GM23338 (cell line): ENCODE measurements at regions not wholly inside any gene's neighbourhood (a gene's known extent, or its start where the extent isn't known, plus 50 kb on each side); places are given as distances from the start of the nearest gene placed in this dataset.

ENCODE experiments used
- ATAC-seq: fragments of 200-7000 bp; cut with Tn5 transposase; 3 replicates; pipeline ENCODE4 v1.9.1; 2020
- DNase-seq: peaks from one replicate; pipeline ENCODE4 v3.0.0-alpha.2; 2015; ENCODE audit warnings: low spot score
- H2AFZ ChIP-seq: fragments of 200-600 bp; sonication (generic); 2 replicates; pipeline ENCODE4 v1.8.0; 2016; ENCODE audit warnings: antibody characterized with exemption, mild to moderate bottlenecking, moderate library complexity
- H3F3A ChIP-seq: fragments of 200-600 bp; sonication (generic); replicated peaks from 2 replicates; pipeline ENCODE4 v1.8.0; 2017; ENCODE audit warnings: antibody characterized with exemption, mixed run types, low read depth
- H3K27ac ChIP-seq: fragments of 200-600 bp; sonication (generic); 2 replicates; pipeline ENCODE4 v1.6.1; 2016; ENCODE audit warnings: low read depth
- H3K27me3 ChIP-seq: fragments of 200-600 bp; sonication (generic); 2 replicates; pipeline ENCODE4 v1.8.0; 2016; ENCODE audit warnings: mild to moderate bottlenecking, mixed run types, moderate library complexity; ENCODE audit not compliant: insufficient read depth
- H3K36me3 ChIP-seq: fragments of 200-600 bp; sonication (generic); 2 replicates; pipeline ENCODE4 v1.8.0; 2016; ENCODE audit warnings: mild to moderate bottlenecking; ENCODE audit not compliant: insufficient read depth
- H3K4me1 ChIP-seq: fragments of 200-600 bp; sonication (generic); 2 replicates; pipeline ENCODE4 v1.8.0; 2016; ENCODE audit warnings: mild to moderate bottlenecking, moderate library complexity; ENCODE audit not compliant: insufficient read depth
- H3K4me2 ChIP-seq: fragments of 200-600 bp; sonication (generic); 2 replicates; pipeline ENCODE4 v1.7.1; 2017; ENCODE audit warnings: mixed run types
- H3K4me3 ChIP-seq: fragments of 200-600 bp; sonication (generic); 2 replicates; pipeline ENCODE4 v1.6.1; 2016; ENCODE audit warnings: mixed run types
- H3K79me2 ChIP-seq: fragments of 200-600 bp; sonication (generic); replicated peaks from 2 replicates; pipeline ENCODE4 v1.8.0; 2017; ENCODE audit warnings: mild to moderate bottlenecking; ENCODE audit not compliant: insufficient read depth
- H3K9me2 ChIP-seq: fragments of 200-600 bp; sonication (generic); 2 replicates; pipeline ENCODE4 v1.8.0; 2017; ENCODE audit not compliant: insufficient read depth
- H4K20me1 ChIP-seq: fragments of 200-600 bp; sonication (generic); replicated peaks from 2 replicates; pipeline ENCODE4 v1.8.0; 2017; ENCODE audit warnings: mild to moderate bottlenecking; ENCODE audit not compliant: insufficient read depth
- H3K27ac Mint-ChIP-seq: 2 replicates; pipeline ENCODE4 v1.8.0; 2020; ENCODE audit warnings: inconsistent platforms, mild to moderate bottlenecking, moderate library complexity, mixed read lengths
- H3K27me3 Mint-ChIP-seq: 3 replicates; pipeline ENCODE4 v1.8.0; 2022; ENCODE audit warnings: low read depth, mild to moderate bottlenecking, moderate library complexity, mixed read lengths, inconsistent platforms; ENCODE audit not compliant: insufficient read depth, poor library complexity
- H3K36me3 Mint-ChIP-seq: 3 replicates; pipeline ENCODE4 v1.8.0; 2021; ENCODE audit warnings: low read depth, mild to moderate bottlenecking, inconsistent platforms, moderate library complexity, mixed read lengths
- H3K4me1 Mint-ChIP-seq: 3 replicates; pipeline ENCODE4 v1.8.0; 2020; ENCODE audit warnings: mild to moderate bottlenecking, inconsistent platforms, mixed read lengths
- H3K4me3 Mint-ChIP-seq: 3 replicates; pipeline ENCODE4 v1.8.0; 2021; ENCODE audit warnings: moderate library complexity, mild to moderate bottlenecking, inconsistent platforms, mixed read lengths
- H3K9me3 Mint-ChIP-seq: 3 replicates; pipeline ENCODE4 v1.8.0; 2020; ENCODE audit warnings: moderate library complexity, mild to moderate bottlenecking, inconsistent platforms, mixed read lengths
- EZH2 ChIP-seq: fragments of 200-600 bp; sonication (generic); IDR thresholded peaks from one replicate; pipeline ENCODE4 v1.8.0; 2017; ENCODE audit warnings: antibody characterized with exemption, mild to moderate bottlenecking, low read depth; ENCODE audit not compliant: unreplicated experiment
- EZH2phosphoT487 ChIP-seq: fragments of 200-600 bp; sonication (generic); IDR thresholded peaks from one replicate; pipeline ENCODE4 v1.8.1; 2018; ENCODE audit warnings: antibody characterized with exemption; ENCODE audit not compliant: unreplicated experiment
- JUNB ChIP-seq: IDR thresholded peaks from one replicate; pipeline ENCODE4 v1.6.1; 2016; ENCODE audit warnings: antibody characterized with exemption; ENCODE audit not compliant: unreplicated experiment
- NANOG ChIP-seq: IDR thresholded peaks from 2 replicates; pipeline ENCODE4 v1.6.1; 2016; ENCODE audit warnings: antibody characterized with exemption, borderline replicate concordance
- POLR2AphosphoS5 ChIP-seq: IDR thresholded peaks from 2 replicates; pipeline ENCODE4 v1.6.1; 2016; ENCODE audit warnings: antibody characterized with exemption, low read depth
- STAT1 ChIP-seq: IDR thresholded peaks from one replicate; pipeline ENCODE4 v1.6.1; 2016; ENCODE audit warnings: antibody characterized with exemption; ENCODE audit not compliant: unreplicated experiment
- ZNF114 ChIP-seq: fragments of 250-450 bp; sonication (Bioruptor Pico); IDR thresholded peaks from 2 replicates; pipeline ENCODE4 v1.5.0; 2020; ENCODE audit warnings: mild to moderate bottlenecking, moderate library complexity
- TF ChIP-seq, protein P1 (sequence below): IDR thresholded peaks from 2 replicates; pipeline ENCODE4 v1.6.1; 2016; ENCODE audit warnings: antibody characterized with exemption
- TF ChIP-seq, protein P2 (sequence below): IDR thresholded peaks from one replicate; pipeline ENCODE4 v1.6.1; 2018; ENCODE audit warnings: antibody characterized with exemption; ENCODE audit not compliant: unreplicated experiment
- TF ChIP-seq, protein P3 (sequence below), 2 experiments: fragments of 200-600 bp in 1 of 2; sonication (generic) in 1 of 2; conservative IDR thresholded peaks; 2 replicates each; pipeline versions ENCODE4 v1.5.1 to v1.6.1; 2016 to 2017; ENCODE audit warnings: antibody characterized with exemption in 2 of 2, low read depth in 2 of 2, mild to moderate bottlenecking in 2 of 2, moderate library complexity in 1 of 2
- TF ChIP-seq, protein P4 (sequence below): fragments of 250-450 bp; sonication (Bioruptor Pico); IDR thresholded peaks from 2 replicates; pipeline ENCODE4 v1.5.0; 2020; ENCODE audit warnings: mild to moderate bottlenecking, moderate library complexity

DNA sequence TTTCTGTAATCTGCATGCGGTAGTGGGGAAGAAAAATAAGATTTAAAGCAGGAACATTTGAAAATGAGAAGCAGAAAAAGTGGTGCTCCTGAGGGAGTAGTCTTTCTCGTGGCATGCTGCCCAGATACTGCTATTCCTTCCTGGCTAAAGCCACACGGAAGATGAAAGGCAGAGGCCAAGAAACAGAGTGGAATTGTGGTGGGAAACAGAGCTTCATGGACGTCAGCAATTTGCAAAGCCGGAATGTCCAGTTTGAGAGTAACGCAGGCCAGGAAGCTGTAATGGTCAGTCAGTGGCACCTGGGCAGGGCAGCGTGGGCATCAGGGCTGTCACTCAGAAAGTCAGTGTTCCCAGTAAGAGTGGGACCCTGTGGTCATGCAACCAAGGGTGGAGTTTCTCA, 63.7 kb upstream of the FMR1 start:
- ATAC-seq (no peak), DNase-seq (no peak)
- H3K9me2 ChIP-seq: no peaks in the 10 kb centered on the region
- peaks cover 3% of the 10 kb centered on the region for H3K27me3 Mint-ChIP-seq
- no peak overlapping the region for H3K4me3 ChIP-seq
- H2AFZ ChIP-seq: no peak overlapping the region
- no peak overlapping the region for H3K27ac Mint-ChIP-seq
- no peaks in the 10 kb centered on the region for H3K36me3 ChIP-seq
- H3K9me3 Mint-ChIP-seq: no peaks in the 10 kb centered on the region
- H3K4me1 ChIP-seq: no peaks in the 10 kb centered on the region
- no peaks in the 10 kb centered on the region for H3F3A ChIP-seq
- no peak overlapping the region for H3K27ac ChIP-seq
- no peak overlapping the region for H3K4me2 ChIP-seq
- H3K36me3 Mint-ChIP-seq: no peaks in the 10 kb centered on the region; the same call in 2 of the 3 replicates
- H3K4me1 Mint-ChIP-seq: peaks cover 10% of the 10 kb centered on the region
- no peak for TF ChIP-seq STAT1
- TF ChIP-seq JUNB: no peak
- TF ChIP-seq, protein P1, sequence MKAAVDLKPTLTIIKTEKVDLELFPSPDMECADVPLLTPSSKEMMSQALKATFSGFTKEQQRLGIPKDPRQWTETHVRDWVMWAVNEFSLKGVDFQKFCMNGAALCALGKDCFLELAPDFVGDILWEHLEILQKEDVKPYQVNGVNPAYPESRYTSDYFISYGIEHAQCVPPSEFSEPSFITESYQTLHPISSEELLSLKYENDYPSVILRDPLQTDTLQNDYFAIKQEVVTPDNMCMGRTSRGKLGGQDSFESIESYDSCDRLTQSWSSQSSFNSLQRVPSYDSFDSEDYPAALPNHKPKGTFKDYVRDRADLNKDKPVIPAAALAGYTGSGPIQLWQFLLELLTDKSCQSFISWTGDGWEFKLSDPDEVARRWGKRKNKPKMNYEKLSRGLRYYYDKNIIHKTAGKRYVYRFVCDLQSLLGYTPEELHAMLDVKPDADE: no peak
- TF ChIP-seq, protein P2, sequence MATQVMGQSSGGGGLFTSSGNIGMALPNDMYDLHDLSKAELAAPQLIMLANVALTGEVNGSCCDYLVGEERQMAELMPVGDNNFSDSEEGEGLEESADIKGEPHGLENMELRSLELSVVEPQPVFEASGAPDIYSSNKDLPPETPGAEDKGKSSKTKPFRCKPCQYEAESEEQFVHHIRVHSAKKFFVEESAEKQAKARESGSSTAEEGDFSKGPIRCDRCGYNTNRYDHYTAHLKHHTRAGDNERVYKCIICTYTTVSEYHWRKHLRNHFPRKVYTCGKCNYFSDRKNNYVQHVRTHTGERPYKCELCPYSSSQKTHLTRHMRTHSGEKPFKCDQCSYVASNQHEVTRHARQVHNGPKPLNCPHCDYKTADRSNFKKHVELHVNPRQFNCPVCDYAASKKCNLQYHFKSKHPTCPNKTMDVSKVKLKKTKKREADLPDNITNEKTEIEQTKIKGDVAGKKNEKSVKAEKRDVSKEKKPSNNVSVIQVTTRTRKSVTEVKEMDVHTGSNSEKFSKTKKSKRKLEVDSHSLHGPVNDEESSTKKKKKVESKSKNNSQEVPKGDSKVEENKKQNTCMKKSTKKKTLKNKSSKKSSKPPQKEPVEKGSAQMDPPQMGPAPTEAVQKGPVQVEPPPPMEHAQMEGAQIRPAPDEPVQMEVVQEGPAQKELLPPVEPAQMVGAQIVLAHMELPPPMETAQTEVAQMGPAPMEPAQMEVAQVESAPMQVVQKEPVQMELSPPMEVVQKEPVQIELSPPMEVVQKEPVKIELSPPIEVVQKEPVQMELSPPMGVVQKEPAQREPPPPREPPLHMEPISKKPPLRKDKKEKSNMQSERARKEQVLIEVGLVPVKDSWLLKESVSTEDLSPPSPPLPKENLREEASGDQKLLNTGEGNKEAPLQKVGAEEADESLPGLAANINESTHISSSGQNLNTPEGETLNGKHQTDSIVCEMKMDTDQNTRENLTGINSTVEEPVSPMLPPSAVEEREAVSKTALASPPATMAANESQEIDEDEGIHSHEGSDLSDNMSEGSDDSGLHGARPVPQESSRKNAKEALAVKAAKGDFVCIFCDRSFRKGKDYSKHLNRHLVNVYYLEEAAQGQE: no peak
- TF ChIP-seq, protein P3, sequence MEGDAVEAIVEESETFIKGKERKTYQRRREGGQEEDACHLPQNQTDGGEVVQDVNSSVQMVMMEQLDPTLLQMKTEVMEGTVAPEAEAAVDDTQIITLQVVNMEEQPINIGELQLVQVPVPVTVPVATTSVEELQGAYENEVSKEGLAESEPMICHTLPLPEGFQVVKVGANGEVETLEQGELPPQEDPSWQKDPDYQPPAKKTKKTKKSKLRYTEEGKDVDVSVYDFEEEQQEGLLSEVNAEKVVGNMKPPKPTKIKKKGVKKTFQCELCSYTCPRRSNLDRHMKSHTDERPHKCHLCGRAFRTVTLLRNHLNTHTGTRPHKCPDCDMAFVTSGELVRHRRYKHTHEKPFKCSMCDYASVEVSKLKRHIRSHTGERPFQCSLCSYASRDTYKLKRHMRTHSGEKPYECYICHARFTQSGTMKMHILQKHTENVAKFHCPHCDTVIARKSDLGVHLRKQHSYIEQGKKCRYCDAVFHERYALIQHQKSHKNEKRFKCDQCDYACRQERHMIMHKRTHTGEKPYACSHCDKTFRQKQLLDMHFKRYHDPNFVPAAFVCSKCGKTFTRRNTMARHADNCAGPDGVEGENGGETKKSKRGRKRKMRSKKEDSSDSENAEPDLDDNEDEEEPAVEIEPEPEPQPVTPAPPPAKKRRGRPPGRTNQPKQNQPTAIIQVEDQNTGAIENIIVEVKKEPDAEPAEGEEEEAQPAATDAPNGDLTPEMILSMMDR (conservative IDR thresholded peaks at IDR 0.05; ENCODE audit: low read depth in 2 of 2): no peak
- TF ChIP-seq, protein P4, sequence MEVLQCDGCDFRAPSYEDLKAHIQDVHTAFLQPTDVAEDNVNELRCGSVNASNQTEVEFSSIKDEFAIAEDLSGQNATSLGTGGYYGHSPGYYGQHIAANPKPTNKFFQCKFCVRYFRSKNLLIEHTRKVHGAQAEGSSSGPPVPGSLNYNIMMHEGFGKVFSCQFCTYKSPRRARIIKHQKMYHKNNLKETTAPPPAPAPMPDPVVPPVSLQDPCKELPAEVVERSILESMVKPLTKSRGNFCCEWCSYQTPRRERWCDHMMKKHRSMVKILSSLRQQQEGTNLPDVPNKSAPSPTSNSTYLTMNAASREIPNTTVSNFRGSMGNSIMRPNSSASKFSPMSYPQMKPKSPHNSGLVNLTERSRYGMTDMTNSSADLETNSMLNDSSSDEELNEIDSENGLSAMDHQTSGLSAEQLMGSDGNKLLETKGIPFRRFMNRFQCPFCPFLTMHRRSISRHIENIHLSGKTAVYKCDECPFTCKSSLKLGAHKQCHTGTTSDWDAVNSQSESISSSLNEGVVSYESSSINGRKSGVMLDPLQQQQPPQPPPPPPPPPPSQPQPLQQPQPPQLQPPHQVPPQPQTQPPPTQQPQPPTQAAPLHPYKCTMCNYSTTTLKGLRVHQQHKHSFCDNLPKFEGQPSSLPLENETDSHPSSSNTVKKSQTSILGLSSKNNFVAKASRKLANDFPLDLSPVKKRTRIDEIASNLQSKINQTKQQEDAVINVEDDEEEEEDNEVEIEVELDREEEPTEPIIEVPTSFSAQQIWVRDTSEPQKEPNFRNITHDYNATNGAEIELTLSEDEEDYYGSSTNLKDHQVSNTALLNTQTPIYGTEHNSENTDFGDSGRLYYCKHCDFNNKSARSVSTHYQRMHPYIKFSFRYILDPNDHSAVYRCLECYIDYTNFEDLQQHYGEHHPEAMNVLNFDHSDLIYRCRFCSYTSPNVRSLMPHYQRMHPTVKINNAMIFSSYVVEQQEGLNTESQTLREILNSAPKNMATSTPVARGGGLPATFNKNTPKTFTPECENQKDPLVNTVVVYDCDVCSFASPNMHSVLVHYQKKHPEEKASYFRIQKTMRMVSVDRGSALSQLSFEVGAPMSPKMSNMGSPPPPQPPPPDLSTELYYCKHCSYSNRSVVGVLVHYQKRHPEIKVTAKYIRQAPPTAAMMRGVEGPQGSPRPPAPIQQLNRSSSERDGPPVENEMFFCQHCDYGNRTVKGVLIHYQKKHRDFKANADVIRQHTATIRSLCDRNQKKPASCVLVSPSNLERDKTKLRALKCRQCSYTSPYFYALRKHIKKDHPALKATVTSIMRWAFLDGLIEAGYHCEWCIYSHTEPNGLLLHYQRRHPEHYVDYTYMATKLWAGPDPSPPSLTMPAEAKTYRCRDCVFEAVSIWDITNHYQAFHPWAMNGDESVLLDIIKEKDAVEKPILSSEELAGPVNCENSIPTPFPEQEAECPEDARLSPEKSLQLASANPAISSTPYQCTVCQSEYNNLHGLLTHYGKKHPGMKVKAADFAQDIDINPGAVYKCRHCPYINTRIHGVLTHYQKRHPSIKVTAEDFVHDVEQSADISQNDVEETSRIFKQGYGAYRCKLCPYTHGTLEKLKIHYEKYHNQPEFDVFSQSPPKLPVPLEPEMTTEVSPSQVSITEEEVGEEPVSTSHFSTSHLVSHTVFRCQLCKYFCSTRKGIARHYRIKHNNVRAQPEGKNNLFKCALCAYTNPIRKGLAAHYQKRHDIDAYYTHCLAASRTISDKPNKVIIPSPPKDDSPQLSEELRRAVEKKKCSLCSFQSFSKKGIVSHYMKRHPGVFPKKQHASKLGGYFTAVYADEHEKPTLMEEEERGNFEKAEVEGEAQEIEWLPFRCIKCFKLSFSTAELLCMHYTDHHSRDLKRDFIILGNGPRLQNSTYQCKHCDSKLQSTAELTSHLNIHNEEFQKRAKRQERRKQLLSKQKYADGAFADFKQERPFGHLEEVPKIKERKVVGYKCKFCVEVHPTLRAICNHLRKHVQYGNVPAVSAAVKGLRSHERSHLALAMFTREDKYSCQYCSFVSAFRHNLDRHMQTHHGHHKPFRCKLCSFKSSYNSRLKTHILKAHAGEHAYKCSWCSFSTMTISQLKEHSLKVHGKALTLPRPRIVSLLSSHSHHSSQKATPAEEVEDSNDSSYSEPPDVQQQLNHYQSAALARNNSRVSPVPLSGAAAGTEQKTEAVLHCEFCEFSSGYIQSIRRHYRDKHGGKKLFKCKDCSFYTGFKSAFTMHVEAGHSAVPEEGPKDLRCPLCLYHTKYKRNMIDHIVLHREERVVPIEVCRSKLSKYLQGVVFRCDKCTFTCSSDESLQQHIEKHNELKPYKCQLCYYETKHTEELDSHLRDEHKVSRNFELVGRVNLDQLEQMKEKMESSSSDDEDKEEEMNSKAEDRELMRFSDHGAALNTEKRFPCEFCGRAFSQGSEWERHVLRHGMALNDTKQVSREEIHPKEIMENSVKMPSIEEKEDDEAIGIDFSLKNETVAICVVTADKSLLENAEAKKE (CRISPR knock-in tag): no peak
- TF ChIP-seq EZH2: no peak
- TF ChIP-seq ZNF114: no peak
- TF ChIP-seq POLR2AphosphoS5: no peak
- TF ChIP-seq NANOG: no peak
- no peak for TF ChIP-seq EZH2phosphoT487
- no peaks in the 10 kb centered on the region for H3K79me2 ChIP-seq
- H3K27me3 ChIP-seq: no peaks in the 10 kb centered on the region
- no peak overlapping the region for H3K4me3 Mint-ChIP-seq
- no peaks in the 10 kb centered on the region for H4K20me1 ChIP-seq
